Keratinocyte (primary cell): ENCODE measurements at regions not wholly inside any gene's neighbourhood (a gene's known extent, or its start where the extent isn't known, plus 50 kb on each side); places are given as distances from the start of the nearest gene placed in this dataset.

Source experiments
- DNase-seq: peaks from one replicate; pipeline ENCODE4 v3.0.0-alpha.2; 2011; ENCODE audit warnings: low read depth, missing footprints, low spot score
- FAIRE-seq: peaks from 2 replicates; lab custom pipeline; 2011; peaks lifted over from hg19 to GRCh38; lab: Jason Lieb, UNC
- H2AFZ ChIP-seq: 2 replicates; pipeline ENCODE4 v1.6.0; 2012; ENCODE audit warnings: low read length, control low read depth, inconsistent platforms; ENCODE audit not compliant: control insufficient read depth
- H3K27ac ChIP-seq: 2 replicates; pipeline ENCODE4 v1.5.1; 2011; ENCODE audit warnings: low read length; ENCODE audit not compliant: control insufficient read depth, insufficient read depth
- H3K27me3 ChIP-seq: 3 replicates; pipeline ENCODE4 v1.6.0; 2011; ENCODE audit warnings: low read length; ENCODE audit not compliant: control insufficient read depth, insufficient read depth; ENCODE audit errors: extremely low read depth
- H3K36me3 ChIP-seq, 2 experiments: 2 replicates in 1 of 2; 3 replicates in 1 of 2; pipeline ENCODE4 v1.5.1; 2011; ENCODE audit warnings: low read length in 2 of 2, mild to moderate bottlenecking in 1 of 2; ENCODE audit not compliant: control insufficient read depth in 2 of 2, insufficient read depth in 2 of 2; ENCODE audit errors: extremely low read depth in 1 of 2
- H3K4me1 ChIP-seq: 3 replicates; pipeline ENCODE4 v1.5.1; 2011; ENCODE audit warnings: low read length; ENCODE audit not compliant: control insufficient read depth, insufficient read depth; ENCODE audit errors: extremely low read depth
- H3K4me2 ChIP-seq: 3 replicates; pipeline ENCODE4 v1.6.0; 2011; ENCODE audit warnings: low read depth, low read length; ENCODE audit not compliant: control insufficient read depth, insufficient read depth; ENCODE audit errors: extremely low read depth
- H3K4me3 ChIP-seq, 3 experiments: fragments of 200-600 bp in 1 of 3; sonication (generic) in 1 of 3; 2 replicates in 2 of 3; 3 replicates in 1 of 3; pipeline ENCODE4 v1.5.1; 2011 to 2016; ENCODE audit warnings: low read length in 3 of 3, mild to moderate bottlenecking in 3 of 3, control low read depth in 2 of 3, inconsistent platforms in 1 of 3, low read depth in 1 of 3, mixed read lengths in 1 of 3, mixed run types in 1 of 3, moderate library complexity in 1 of 3; ENCODE audit not compliant: control insufficient read depth in 2 of 3, insufficient read depth in 2 of 3; ENCODE audit errors: extremely low read depth in 1 of 3
- H3K79me2 ChIP-seq: 2 replicates; pipeline ENCODE4 v1.6.0; 2012; ENCODE audit warnings: low read length; ENCODE audit not compliant: control insufficient read depth, insufficient read depth
- H3K9ac ChIP-seq: 3 replicates; pipeline ENCODE4 v1.6.0; 2011; ENCODE audit warnings: low read length; ENCODE audit not compliant: control insufficient read depth, insufficient read depth; ENCODE audit errors: extremely low read depth
- H3K9me1 ChIP-seq: 3 replicates; pipeline ENCODE4 v1.6.0; 2011; ENCODE audit warnings: low read length; ENCODE audit not compliant: control insufficient read depth, insufficient read depth; ENCODE audit errors: extremely low read depth
- H3K9me3 ChIP-seq: 2 replicates; pipeline ENCODE4 v1.5.1; 2012; ENCODE audit warnings: low read depth, low read length; ENCODE audit not compliant: control insufficient read depth
- H4K20me1 ChIP-seq: 3 replicates; pipeline ENCODE4 v1.6.0; 2011; ENCODE audit warnings: low read length; ENCODE audit not compliant: control insufficient read depth, insufficient read depth; ENCODE audit errors: extremely low read depth
- EZH2 ChIP-seq: IDR thresholded peaks from one replicate; pipeline ENCODE4 v1.6.1; 2012; ENCODE audit warnings: inconsistent platforms, mild to moderate bottlenecking, low read length, moderate library complexity
- dilution Hi-C: fragments of 300-500 bp; cut with MboI; formaldehyde crosslinking; loops from one replicate; pipeline ENCODE4 v1.7.0; 2020; ENCODE audit warnings: low sequenced_read_pairs; ENCODE audit not compliant: extremely low pct_ligation_motif_present
- TF ChIP-seq, protein P1 (sequence below), 3 experiments: IDR thresholded peaks in 1 of 3; conservative IDR thresholded peaks in 1 of 3; optimal IDR thresholded peaks in 1 of 3; 2 replicates in 2 of 3; 3 replicates in 1 of 3; pipeline versions ENCODE3 to v1.5.1; 2011; ENCODE audit warnings: low read length in 3 of 3, mild to moderate bottlenecking in 3 of 3, moderate library complexity in 2 of 3, control low read depth in 1 of 3, inconsistent platforms in 1 of 3; ENCODE audit not compliant: insufficient read depth in 2 of 3; ENCODE audit errors: extremely low read depth in 1 of 3

DNA sequence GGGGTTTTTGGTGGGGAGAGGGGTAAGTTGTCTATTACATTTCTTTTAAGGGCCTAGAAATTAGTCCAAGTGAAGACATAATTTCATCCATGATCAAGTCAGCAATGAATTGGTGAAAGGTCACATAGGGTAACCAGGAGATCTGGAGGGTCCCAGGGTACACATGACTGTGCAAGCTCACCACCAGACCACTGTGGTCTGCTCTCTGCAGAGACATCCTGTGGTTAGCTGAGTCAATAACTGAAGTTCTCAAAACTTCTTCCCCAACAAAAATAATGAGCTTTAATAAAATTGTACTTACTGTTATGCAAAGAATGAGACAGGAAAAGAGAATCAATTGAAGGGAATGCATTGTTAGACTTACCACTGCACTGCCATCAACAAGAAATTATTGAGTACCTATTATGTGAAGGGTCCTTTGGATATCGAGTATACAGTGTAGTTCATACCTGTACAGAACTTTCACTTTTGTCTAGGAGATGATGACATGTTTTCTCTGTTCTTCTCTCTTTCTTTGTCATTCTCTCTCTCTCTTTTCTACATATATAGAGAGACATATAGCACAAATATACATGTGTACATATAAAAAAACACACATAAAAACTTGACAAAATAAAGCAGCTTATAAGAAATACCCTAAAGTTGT lies 209.8 kb downstream of the GJA1 start:
- H3K4me3 ChIP-seq: no peak overlapping the region
- H3K9me3 ChIP-seq: no peaks in the 10 kb centered on the region
- dilution Hi-C loops: no loop called here
- H3K27ac ChIP-seq: no peak overlapping the region
- DNase-seq (no peak), FAIRE-seq (peak; percentile 32)
- H3K79me2 ChIP-seq: no peaks in the 10 kb centered on the region
- no peaks in the 10 kb centered on the region for H3K9me1 ChIP-seq
- H3K4me1 ChIP-seq: no peaks in the 10 kb centered on the region
- no peak overlapping the region for H3K4me2 ChIP-seq
- no peaks in the 10 kb centered on the region for H3K36me3 ChIP-seq
- H3K27me3 ChIP-seq: no peaks in the 10 kb centered on the region
- no peaks in the 10 kb centered on the region for H4K20me1 ChIP-seq
- H2AFZ ChIP-seq: no peak overlapping the region
- no peak overlapping the region for H3K9ac ChIP-seq
- TF ChIP-seq, protein P1, sequence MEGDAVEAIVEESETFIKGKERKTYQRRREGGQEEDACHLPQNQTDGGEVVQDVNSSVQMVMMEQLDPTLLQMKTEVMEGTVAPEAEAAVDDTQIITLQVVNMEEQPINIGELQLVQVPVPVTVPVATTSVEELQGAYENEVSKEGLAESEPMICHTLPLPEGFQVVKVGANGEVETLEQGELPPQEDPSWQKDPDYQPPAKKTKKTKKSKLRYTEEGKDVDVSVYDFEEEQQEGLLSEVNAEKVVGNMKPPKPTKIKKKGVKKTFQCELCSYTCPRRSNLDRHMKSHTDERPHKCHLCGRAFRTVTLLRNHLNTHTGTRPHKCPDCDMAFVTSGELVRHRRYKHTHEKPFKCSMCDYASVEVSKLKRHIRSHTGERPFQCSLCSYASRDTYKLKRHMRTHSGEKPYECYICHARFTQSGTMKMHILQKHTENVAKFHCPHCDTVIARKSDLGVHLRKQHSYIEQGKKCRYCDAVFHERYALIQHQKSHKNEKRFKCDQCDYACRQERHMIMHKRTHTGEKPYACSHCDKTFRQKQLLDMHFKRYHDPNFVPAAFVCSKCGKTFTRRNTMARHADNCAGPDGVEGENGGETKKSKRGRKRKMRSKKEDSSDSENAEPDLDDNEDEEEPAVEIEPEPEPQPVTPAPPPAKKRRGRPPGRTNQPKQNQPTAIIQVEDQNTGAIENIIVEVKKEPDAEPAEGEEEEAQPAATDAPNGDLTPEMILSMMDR (optimal IDR thresholded peaks at IDR 0.05 in 1 of 3, IDR thresholded peaks at IDR 0.05 in 1 of 3, conservative IDR thresholded peaks at IDR 0.05 in 1 of 3; ENCODE audit: extremely low read depth in 1 of 3, insufficient read depth in 2 of 3, low read length in 3 of 3): no peak
- no peak for TF ChIP-seq EZH2

- H3K4me2 ChIP-seq: no peak overlapping the region
- no peak overlapping the region for H3K27ac ChIP-seq
- no peaks in the 10 kb centered on the region for H3K4me1 ChIP-seq
- H3K9me3 ChIP-seq: no peaks in the 10 kb centered on the region
- H2AFZ ChIP-seq: no peak overlapping the region
- TF ChIP-seq, protein P1 (optimal IDR thresholded peaks at IDR 0.05 in 1 of 3, IDR thresholded peaks at IDR 0.05 in 1 of 3, conservative IDR thresholded peaks at IDR 0.05 in 1 of 3; ENCODE audit: extremely low read depth in 1 of 3, insufficient read depth in 2 of 3, low read length in 3 of 3): no peak
- no peak for TF ChIP-seq EZH2
- no peak overlapping the region for H3K9ac ChIP-seq
- no peaks in the 10 kb centered on the region for H4K20me1 ChIP-seq
- H3K79me2 ChIP-seq: no peaks in the 10 kb centered on the region
- no peaks in the 10 kb centered on the region for H3K36me3 ChIP-seq
- no peak overlapping the region for H3K4me3 ChIP-seq
- FAIRE-seq (peak; percentile 41), DNase-seq (no peak)
- dilution Hi-C loops: no loop called here
- H3K9me1 ChIP-seq: no peaks in the 10 kb centered on the region
- H3K27me3 ChIP-seq: no peaks in the 10 kb centered on the region
Observed at GRCh38 chr6:121647905-121648304, 212.5 kb downstream of the GJA1 start.
